Mesenchymal stem cell (in vitro differentiated cells and primary cell): ENCODE measurements at regions not wholly inside any gene's neighbourhood (a gene's known extent, or its start where the extent isn't known, plus 50 kb on each side); places are given as distances from the start of the nearest gene placed in this dataset.

ENCODE experiments used
- DNase-seq: peaks from one replicate; pipeline ENCODE4 v3.0.0-alpha.2; 2013
- H2AFZ ChIP-seq: one replicate; pipeline ENCODE4 v1.6.1; 2013; ENCODE audit warnings: low read depth, mild to moderate bottlenecking, control low read depth, inconsistent platforms, low read length, moderate library complexity
- H2AK5ac ChIP-seq: 2 replicates; pipeline ENCODE4 v1.6.1; 2013; ENCODE audit warnings: low read length, moderate library complexity, mild to moderate bottlenecking, inconsistent platforms; ENCODE audit not compliant: severe bottlenecking
- H2BK120ac ChIP-seq: one replicate; pipeline ENCODE4 v1.6.1; 2013; ENCODE audit warnings: low read depth, mild to moderate bottlenecking, inconsistent platforms, low read length, moderate library complexity
- H2BK12ac ChIP-seq, 2 experiments: one replicate each; pipeline ENCODE4 v1.6.1; 2013; ENCODE audit warnings: inconsistent platforms in 2 of 2, low read length in 2 of 2, mild to moderate bottlenecking in 2 of 2, moderate library complexity in 2 of 2, control low read depth in 1 of 2
- H2BK15ac ChIP-seq: one replicate; pipeline ENCODE4 v1.6.1; 2013; ENCODE audit warnings: mild to moderate bottlenecking, low read depth, inconsistent platforms; ENCODE audit not compliant: poor library complexity, severe bottlenecking
- H2BK5ac ChIP-seq: 2 replicates; pipeline ENCODE4 v1.6.1; 2013; ENCODE audit warnings: low read depth, mild to moderate bottlenecking, low read length, control low read depth, inconsistent platforms; ENCODE audit not compliant: poor library complexity, severe bottlenecking
- H3K14ac ChIP-seq, 2 experiments: one replicate each; pipeline ENCODE4 v1.6.1; 2013; ENCODE audit warnings: inconsistent platforms in 2 of 2, low read length in 2 of 2, control low read depth in 1 of 2, mild to moderate bottlenecking in 1 of 2, moderate library complexity in 1 of 2
- H3K18ac ChIP-seq, 2 experiments: one replicate each; pipeline ENCODE4 v1.6.1; 2013; ENCODE audit warnings: inconsistent platforms in 2 of 2, low read length in 2 of 2, control low read depth in 1 of 2, low read depth in 1 of 2, mild to moderate bottlenecking in 1 of 2
- H3K23ac ChIP-seq, 2 experiments: one replicate each; pipeline ENCODE4 v1.6.1; 2013; ENCODE audit warnings: inconsistent platforms in 2 of 2, low read length in 2 of 2, mild to moderate bottlenecking in 2 of 2, moderate library complexity in 2 of 2, control low read depth in 1 of 2
- H3K27ac ChIP-seq: 2 replicates; pipeline ENCODE4 v1.5.1; 2013; ENCODE audit warnings: mild to moderate bottlenecking, moderate library complexity, low read length, control low read depth, inconsistent platforms; ENCODE audit not compliant: poor library complexity, severe bottlenecking
- H3K27me3 ChIP-seq, 2 experiments: 2 replicates each; pipeline versions ENCODE4 v1.6.1 to v1.7.0; 2013; ENCODE audit warnings: low read length in 2 of 2, mild to moderate bottlenecking in 2 of 2, moderate library complexity in 2 of 2, control low read depth in 1 of 2, inconsistent platforms in 1 of 2; ENCODE audit not compliant: control insufficient read depth in 1 of 2, insufficient read depth in 1 of 2
- H3K36me3 ChIP-seq, 2 experiments: 2 replicates each; pipeline versions ENCODE4 v1.6.1 to v1.7.0; 2013; ENCODE audit warnings: low read length in 2 of 2, control low read depth in 1 of 2, inconsistent platforms in 1 of 2, low read depth in 1 of 2, mild to moderate bottlenecking in 1 of 2; ENCODE audit not compliant: insufficient read depth in 2 of 2, control insufficient read depth in 1 of 2
- H3K4ac ChIP-seq, 2 experiments: one replicate each; pipeline ENCODE4 v1.6.1; 2013; ENCODE audit warnings: inconsistent platforms in 2 of 2, low read length in 2 of 2, mild to moderate bottlenecking in 2 of 2, moderate library complexity in 2 of 2, control low read depth in 1 of 2, low read depth in 1 of 2
- H3K4me1 ChIP-seq: 2 replicates; pipeline ENCODE4 v1.6.1; 2013; ENCODE audit warnings: low read depth, low read length, control low read depth; ENCODE audit not compliant: control insufficient read depth, insufficient read depth
- H3K4me2 ChIP-seq: 2 replicates; pipeline ENCODE4 v1.6.1; 2013; ENCODE audit warnings: low read length, mild to moderate bottlenecking, inconsistent platforms; ENCODE audit not compliant: poor library complexity, severe bottlenecking
- H3K4me3 ChIP-seq, 2 experiments: 2 replicates each; pipeline versions ENCODE4 v1.5.1 to v1.7.0; 2013; ENCODE audit warnings: low read length in 2 of 2, mild to moderate bottlenecking in 2 of 2, control low read depth in 1 of 2, low read depth in 1 of 2; ENCODE audit not compliant: insufficient read depth in 1 of 2
- H3K79me1 ChIP-seq: replicated peaks from 2 replicates; pipeline ENCODE4 v1.6.1; 2013; ENCODE audit warnings: mild to moderate bottlenecking, control low read depth, low read length, inconsistent platforms; ENCODE audit not compliant: poor library complexity, severe bottlenecking
- H3K9ac ChIP-seq: 2 replicates; pipeline ENCODE4 v1.7.0; 2013; ENCODE audit warnings: mild to moderate bottlenecking, low read length, moderate library complexity
- H3K9me3 ChIP-seq: 2 replicates; pipeline ENCODE4 v1.7.0; 2013; ENCODE audit warnings: mild to moderate bottlenecking, low read length; ENCODE audit not compliant: control insufficient read depth
- H4K8ac ChIP-seq: one replicate; pipeline ENCODE4 v1.6.1; 2013; ENCODE audit warnings: inconsistent platforms, mild to moderate bottlenecking, low read length, moderate library complexity
- H4K91ac ChIP-seq: one replicate; pipeline ENCODE4 v1.6.1; 2013; ENCODE audit warnings: mild to moderate bottlenecking, low read length, inconsistent platforms
- WGBS: methylation state at CpG from one replicate; pipeline ENCODE4 v1.1.7; 2013; ENCODE audit warnings: mixed read lengths; 5-methylcytosine and 5-hydroxymethylcytosine counted together

DNA sequence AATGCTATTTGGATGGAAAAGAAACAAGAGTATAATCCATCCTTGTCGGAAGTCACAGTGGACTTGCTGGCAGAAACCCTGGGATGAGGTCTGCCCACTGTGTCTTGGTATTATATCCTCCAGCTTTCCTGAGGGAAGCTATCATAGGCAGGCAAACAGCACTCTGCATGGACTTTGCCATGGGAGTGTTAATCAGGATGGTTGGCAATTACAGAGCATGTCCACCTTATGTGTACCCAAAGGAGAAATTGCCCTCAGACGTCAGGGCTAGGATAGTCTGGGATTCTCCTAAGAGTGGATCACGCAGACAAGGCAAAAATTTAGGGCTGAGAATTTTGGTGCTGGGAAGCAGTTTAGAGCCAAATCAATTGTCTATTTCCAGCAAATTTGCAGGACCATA is 184.9 kb upstream of the ESRRG start:
- H4K91ac ChIP-seq = no peak overlapping the region
- peaks cover 3% of the 10 kb centered on the region for H3K4me1 ChIP-seq
- H3K23ac ChIP-seq = no peak overlapping the region
- H3K4me2 ChIP-seq = no peak overlapping the region
- H3K4ac ChIP-seq = no peak overlapping the region
- H2AFZ ChIP-seq = no peak overlapping the region
- no peak overlapping the region for H2BK15ac ChIP-seq
- H2BK120ac ChIP-seq = no peak overlapping the region
- H3K4me3 ChIP-seq = no peak overlapping the region
- no peak overlapping the region for H3K9ac ChIP-seq
- no peaks in the 10 kb centered on the region for H3K9me3 ChIP-seq
- H2BK12ac ChIP-seq = no peak overlapping the region
- no peaks in the 10 kb centered on the region for H3K27me3 ChIP-seq
- H3K79me1 ChIP-seq = no peaks in the 10 kb centered on the region
- no peak overlapping the region for H4K8ac ChIP-seq
- 94% methylated on average over 2 of the region's 3 CpGs for WGBS
- H3K18ac ChIP-seq = no peak overlapping the region
- no peak overlapping the region for H2AK5ac ChIP-seq
- H3K36me3 ChIP-seq = no peaks in the 10 kb centered on the region
- H3K14ac ChIP-seq = no peak overlapping the region
- no peak overlapping the region for H3K27ac ChIP-seq
- no peak for DNase-seq
- H2BK5ac ChIP-seq = no peak overlapping the region

DNA sequence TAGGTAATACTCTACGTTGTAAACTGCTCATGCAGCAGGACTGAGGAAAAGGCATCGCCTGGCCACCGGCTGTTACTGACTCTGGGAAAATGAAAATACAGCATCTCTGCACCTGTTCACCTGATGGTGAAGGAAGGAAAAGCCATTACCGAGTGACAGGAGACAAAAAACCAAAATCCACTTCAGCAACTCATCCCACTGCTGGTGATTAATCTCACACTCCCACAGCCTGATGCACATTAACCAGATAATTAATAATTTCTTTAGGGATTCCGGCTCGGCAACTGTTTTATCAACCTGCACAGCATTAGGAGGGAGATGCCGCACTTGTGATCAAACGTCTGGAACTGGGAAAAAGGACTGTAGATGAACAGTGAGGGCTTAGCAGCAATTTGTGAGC is 183.9 kb upstream of the ESRRG start:
- no peak overlapping the region for H3K4ac ChIP-seq
- no peak overlapping the region for H2BK120ac ChIP-seq
- H2AFZ ChIP-seq = no peak overlapping the region
- H2BK12ac ChIP-seq = no peak overlapping the region
- H3K27ac ChIP-seq = no peak overlapping the region
- H3K4me2 ChIP-seq = no peak overlapping the region
- no peak overlapping the region for H4K91ac ChIP-seq
- no peaks in the 10 kb centered on the region for H3K79me1 ChIP-seq
- no peak overlapping the region for H2BK15ac ChIP-seq
- H2AK5ac ChIP-seq = no peak overlapping the region
- 92% methylated on average over 8 of the region's 8 CpGs for WGBS
- H3K36me3 ChIP-seq = no peaks in the 10 kb centered on the region
- no peaks in the 10 kb centered on the region for H3K27me3 ChIP-seq
- no peak overlapping the region for H3K18ac ChIP-seq
- no peak overlapping the region for H4K8ac ChIP-seq
- no peaks in the 10 kb centered on the region for H3K9me3 ChIP-seq
- H3K9ac ChIP-seq = no peak overlapping the region
- peaks cover 5% of the 10 kb centered on the region for H3K4me1 ChIP-seq
- H3K4me3 ChIP-seq = no peak overlapping the region
- no peak overlapping the region for H3K14ac ChIP-seq
- H2BK5ac ChIP-seq = no peak overlapping the region
- no peak overlapping the region for H3K23ac ChIP-seq
- DNase-seq = no peak

- Histone ChIP-seq H2AK5ac (no peak overlapping the region), H3K79me1 (no peaks in the 10 kb centered on the region), H3K4ac (no peak overlapping the region), H2BK120ac (no peak overlapping the region), H3K4me2 (no peak overlapping the region), H3K27me3 (no peaks in the 10 kb centered on the region), H3K14ac (no peak overlapping the region), H3K4me3 (no peak overlapping the region), H3K4me1 (peaks cover 5% of the 10 kb centered on the region), H2BK5ac (no peak overlapping the region), H3K18ac (no peak overlapping the region), H2BK15ac (no peak overlapping the region), H3K9ac (no peak overlapping the region), H2BK12ac (no peak overlapping the region), H4K8ac (no peak overlapping the region), H3K9me3 (no peaks in the 10 kb centered on the region), H2AFZ (no peak overlapping the region), H3K27ac (no peak overlapping the region), H4K91ac (no peak overlapping the region), H3K36me3 (no peaks in the 10 kb centered on the region), H3K23ac (no peak overlapping the region)
- DNase-seq = no peak
- 93% methylated on average over 2 of the region's 4 CpGs for WGBS
These were observed 182.6 kb upstream of the ESRRG start for GRCh38 chr1:216905781-216906180.

GRCh38 chr1:216905137-216905536 is 181.9 kb upstream of the ESRRG start:
- H3K23ac ChIP-seq = no peak overlapping the region
- H3K36me3 ChIP-seq = no peaks in the 10 kb centered on the region
- no peak for DNase-seq
- no peak overlapping the region for H3K14ac ChIP-seq
- no peak overlapping the region for H4K8ac ChIP-seq
- H3K4me1 ChIP-seq = peaks cover 5% of the 10 kb centered on the region
- no peak overlapping the region for H2BK15ac ChIP-seq
- no peak overlapping the region for H3K4me3 ChIP-seq
- H2BK12ac ChIP-seq = no peak overlapping the region
- no peak overlapping the region for H2AFZ ChIP-seq
- no peak overlapping the region for H3K9ac ChIP-seq
- no peaks in the 10 kb centered on the region for H3K27me3 ChIP-seq
- H2BK120ac ChIP-seq = no peak overlapping the region
- H4K91ac ChIP-seq = no peak overlapping the region
- no peak overlapping the region for H3K4me2 ChIP-seq
- no peaks in the 10 kb centered on the region for H3K9me3 ChIP-seq
- H3K27ac ChIP-seq = no peak overlapping the region
- no peak overlapping the region for H2AK5ac ChIP-seq
- no peak overlapping the region for H3K4ac ChIP-seq
- 95% methylated on average over 5 of the region's 5 CpGs for WGBS
- no peaks in the 10 kb centered on the region for H3K79me1 ChIP-seq
- H3K18ac ChIP-seq = no peak overlapping the region
- H2BK5ac ChIP-seq = no peak overlapping the region
